Erythroblast (primary cell): ENCODE measurements at regions not wholly inside any gene's neighbourhood (a gene's known extent, or its start where the extent isn't known, plus 50 kb on each side); places are given as distances from the start of the nearest gene placed in this dataset.

ENCODE experiments used
- GATA1 ChIP-seq: IDR thresholded peaks from 2 replicates; pipeline ENCODE4 v1.6.1; 2011; ENCODE audit warnings: low read depth, mild to moderate bottlenecking, control low read depth, low read length, moderate library complexity
- POLR2A ChIP-seq: IDR thresholded peaks from 2 replicates; pipeline ENCODE4 v1.6.1; 2011; ENCODE audit warnings: mild to moderate bottlenecking, low read length

DNA sequence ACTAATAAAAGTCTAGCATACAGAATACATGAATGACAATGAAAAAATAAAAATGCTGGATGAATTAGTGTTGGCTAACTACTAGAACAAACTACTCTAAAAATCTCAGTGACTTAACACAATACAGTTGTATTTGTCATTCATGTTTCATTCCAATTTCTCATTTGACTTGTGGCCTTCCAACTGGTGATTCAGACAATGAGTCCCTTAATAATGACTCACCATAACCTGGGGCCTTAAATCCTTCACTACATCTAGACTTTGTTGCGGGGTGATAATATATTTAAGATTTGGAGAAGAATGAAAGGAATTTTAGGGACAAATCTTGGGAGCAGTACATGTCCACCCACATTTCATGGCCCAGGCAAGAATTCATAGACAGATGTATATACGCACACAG, 90.5 kb upstream of the POM121L12 start:
- TF ChIP-seq POLR2A (no peak), GATA1 (no peak)
